Gastrocnemius medialis (tissue), 4 donors: ENCODE measurements at regions not wholly inside any gene's neighbourhood (a gene's known extent, or its start where the extent isn't known, plus 50 kb on each side); places are given as distances from the start of the nearest gene placed in this dataset.

Experiments
- CTCF ChIP-seq, 5 experiments: fragments of 450-650 bp in 3 of 5; fragments of 200-600 bp in 2 of 5; sonication (generic) in 2 of 5; IDR thresholded peaks in 4 of 5; conservative IDR thresholded peaks in 1 of 5; 1 replicate in 4 of 5; 2 replicates in 1 of 5; pipeline ENCODE4 v1.5.1; 2016 to 2019; ENCODE audit warnings: antibody characterized with exemption in 5 of 5, mild to moderate bottlenecking in 3 of 5, moderate library complexity in 3 of 5
- POLR2A ChIP-seq, 2 donors: fragments of 450-650 bp; IDR thresholded peaks; one replicate each; pipeline ENCODE4 v1.6.1; 2017; ENCODE audit warnings: antibody characterized with exemption in 2 of 2, mild to moderate bottlenecking in 2 of 2, moderate library complexity in 2 of 2

GRCh38 chr11:129700701-129701100, 114.9 kb upstream of the TMEM45B start:
- TF ChIP-seq CTCF (IDR thresholded peaks at IDR 0.05 in 4 of 5, conservative IDR thresholded peaks at IDR 0.05 in 1 of 5) (no peak), POLR2A (IDR thresholded peaks at IDR 0.05) (no peak)
